GM19463 (cell line): ENCODE measurements at regions not wholly inside any gene's neighbourhood (a gene's known extent, or its start where the extent isn't known, plus 50 kb on each side); places are given as distances from the start of the nearest gene placed in this dataset.

Experiments used
- ATAC-seq: cut with Tn5 transposase; IDR thresholded peaks from one replicate; pipeline ENCODE4 v1.9.1; 2021; ENCODE audit warnings: mild to moderate bottlenecking, moderate library complexity; ENCODE audit not compliant: unreplicated experiment

GRCh38 chr18:60656553-60656952 is 284.0 kb upstream of the MC4R start:
- no peak for ATAC-seq

DNA sequence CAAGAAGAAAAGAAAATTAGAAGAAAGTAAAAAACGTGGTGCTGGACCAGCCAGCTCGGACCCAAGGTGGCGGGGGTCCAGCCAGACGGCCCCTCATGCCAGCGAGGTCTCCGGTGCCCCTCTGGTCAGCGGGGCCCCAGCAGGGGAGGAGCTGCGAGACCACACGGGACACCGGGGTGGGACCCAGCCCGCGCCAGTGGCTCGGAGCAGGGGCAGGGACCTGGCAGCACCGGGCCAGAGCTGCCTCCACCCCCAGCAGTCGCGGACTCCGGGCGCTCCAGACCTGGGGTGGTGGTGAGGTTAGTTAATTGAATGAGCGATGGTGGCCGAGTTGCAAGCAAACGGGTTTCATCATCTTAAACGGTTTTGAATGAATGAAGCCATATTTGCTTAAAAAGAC is 289.9 kb upstream of the MC4R start:
- no peak for ATAC-seq

GRCh38 chr18:60663060-60663989 is 290.8 kb upstream of the MC4R start:
- ATAC-seq: no peak

DNA sequence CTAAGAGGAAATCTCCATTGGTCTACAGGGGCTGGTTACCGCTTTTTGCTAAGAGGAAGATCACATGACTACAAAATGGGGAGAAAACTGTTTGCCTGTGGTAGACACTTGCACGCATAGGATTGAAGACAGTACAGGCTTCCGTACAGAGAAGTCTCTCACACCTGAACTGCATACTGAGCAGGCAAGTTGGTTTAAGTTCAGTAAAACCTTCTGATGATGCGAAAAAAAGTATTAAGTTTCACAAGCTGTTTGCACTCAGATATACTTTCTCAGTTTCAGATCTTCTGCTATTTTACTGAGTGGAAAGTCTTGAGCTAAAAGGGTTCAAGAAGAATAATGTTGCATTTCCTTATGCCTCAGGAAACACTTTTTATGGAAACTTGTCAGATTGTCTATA is 292.2 kb upstream of the MC4R start:
- peak; percentile 56 for ATAC-seq

DNA sequence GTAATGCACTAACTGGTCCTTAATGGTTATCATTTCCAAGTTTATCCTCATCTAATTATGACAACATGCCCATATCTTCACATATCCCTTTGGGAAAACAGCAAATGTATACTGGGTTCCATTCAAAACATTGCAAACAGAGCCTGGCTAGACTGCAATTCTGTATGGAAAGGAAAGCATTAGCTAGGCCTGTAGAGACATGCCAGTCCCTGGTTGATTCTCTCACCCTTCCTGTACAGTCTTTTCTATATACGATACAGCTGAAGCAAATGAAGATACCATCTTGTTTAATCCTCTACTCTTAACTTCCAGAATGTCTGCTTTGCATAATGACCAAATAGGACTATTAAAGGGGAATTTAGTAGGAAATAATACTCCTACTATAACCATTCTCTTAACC is 294.4 kb upstream of the MC4R start:
- no peak for ATAC-seq

GRCh38 chr18:60668583-60668982 is 296.0 kb upstream of the MC4R start:
- ATAC-seq: no peak

DNA sequence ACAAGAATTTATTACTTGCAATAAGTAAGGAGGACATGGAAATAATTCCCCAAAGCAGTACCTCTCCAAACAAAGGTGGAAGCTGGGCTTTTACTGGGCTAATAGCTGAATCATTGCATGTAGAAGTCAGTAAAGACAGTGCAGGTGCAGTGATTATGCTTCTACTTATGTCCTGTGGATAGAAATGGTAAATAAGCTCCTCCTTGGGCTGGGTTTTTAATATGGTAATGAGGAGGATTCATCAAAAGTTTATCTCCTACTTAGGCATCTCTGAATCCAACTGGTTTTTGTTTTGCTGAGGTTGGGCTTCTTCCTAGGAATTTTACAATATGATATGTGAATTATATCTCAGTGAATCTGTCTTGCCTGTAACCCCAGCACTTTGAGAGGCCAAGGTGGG is 297.4 kb upstream of the MC4R start:
- no peak for ATAC-seq

- ATAC-seq: no peak
Observed at GRCh38 chr18:60671021-60671420, 298.4 kb upstream of the MC4R start.

DNA sequence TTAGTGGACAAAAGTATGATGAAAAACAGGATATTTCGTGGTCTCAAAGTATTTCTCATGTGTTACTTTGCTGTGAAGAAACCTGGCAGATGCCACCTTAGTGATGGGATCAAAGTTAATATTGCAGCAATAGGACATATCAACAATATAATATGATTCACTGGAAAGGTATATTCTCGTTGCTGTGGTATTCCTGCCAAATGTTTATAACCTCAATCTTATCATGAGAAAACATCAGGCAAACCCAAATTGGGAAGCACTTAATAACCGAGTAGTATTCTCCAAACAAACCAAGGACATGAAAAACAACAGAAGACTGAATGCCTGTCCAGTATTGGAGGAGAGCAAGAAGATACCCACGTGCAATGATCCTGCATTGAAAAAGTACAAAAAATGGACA is 302.6 kb upstream of the MC4R start:
- no peak for ATAC-seq

DNA sequence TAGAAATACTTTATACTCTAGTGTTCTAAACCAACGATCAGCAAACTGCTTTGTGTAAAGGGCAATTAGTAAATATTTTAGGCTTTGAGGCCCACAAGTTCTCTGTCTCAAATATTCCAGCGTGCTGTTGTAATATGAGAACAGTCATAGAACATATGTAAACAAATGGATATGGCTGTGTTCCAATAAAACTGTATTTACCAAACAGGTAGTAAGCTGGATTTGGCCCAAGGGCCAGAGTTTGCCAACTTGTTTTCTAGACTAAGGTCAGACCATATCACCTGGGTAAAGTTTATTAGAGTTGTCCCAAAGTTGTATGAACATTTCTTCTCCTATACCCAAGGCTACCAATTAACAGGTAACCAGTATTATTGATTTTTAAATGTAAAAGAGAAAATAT is 303.2 kb upstream of the MC4R start:
- ATAC-seq: no peak

DNA sequence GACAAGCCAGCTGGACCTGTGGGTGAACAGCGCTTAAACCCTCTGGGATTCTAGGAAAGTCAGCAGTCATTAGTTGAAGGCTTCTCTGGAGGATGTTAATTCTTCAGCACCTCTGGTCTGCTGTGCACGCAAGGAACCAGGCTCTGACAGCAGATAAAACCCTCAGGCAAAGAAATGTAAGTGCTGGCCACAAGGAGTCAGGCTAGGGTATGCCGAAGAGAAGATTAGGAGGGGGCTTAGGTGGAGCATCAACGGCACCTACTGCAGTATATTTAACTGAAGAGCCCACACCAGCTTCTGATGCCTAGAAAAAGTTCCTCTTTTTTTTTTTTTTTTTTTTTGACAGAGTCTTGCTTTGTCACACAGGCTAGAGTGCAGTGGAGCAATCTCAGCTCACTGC is 304.2 kb upstream of the MC4R start:
- ATAC-seq: no peak

GRCh38 chr18:60684843-60685513 is 312.4 kb upstream of the MC4R start:
- no peak for ATAC-seq

DNA sequence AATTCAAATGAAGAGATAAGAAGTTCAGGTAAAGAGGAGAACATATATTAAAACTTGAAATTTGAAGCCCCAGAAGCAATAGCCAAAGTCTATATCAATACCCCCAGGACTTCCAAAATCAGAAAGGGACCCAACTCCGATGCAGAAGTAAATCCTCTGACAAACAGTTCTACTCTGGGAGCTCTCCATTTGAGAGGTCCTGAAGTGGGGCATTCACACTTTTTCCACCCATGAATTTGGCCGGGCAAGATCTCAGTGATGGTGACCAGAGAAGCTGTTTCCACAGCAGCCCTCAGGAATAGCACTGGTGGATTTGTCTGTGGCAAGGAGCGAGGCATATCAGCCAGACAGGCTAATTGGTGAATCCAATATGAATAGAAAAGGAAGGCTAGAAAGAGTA is 313.6 kb upstream of the MC4R start:
- no peak for ATAC-seq

DNA sequence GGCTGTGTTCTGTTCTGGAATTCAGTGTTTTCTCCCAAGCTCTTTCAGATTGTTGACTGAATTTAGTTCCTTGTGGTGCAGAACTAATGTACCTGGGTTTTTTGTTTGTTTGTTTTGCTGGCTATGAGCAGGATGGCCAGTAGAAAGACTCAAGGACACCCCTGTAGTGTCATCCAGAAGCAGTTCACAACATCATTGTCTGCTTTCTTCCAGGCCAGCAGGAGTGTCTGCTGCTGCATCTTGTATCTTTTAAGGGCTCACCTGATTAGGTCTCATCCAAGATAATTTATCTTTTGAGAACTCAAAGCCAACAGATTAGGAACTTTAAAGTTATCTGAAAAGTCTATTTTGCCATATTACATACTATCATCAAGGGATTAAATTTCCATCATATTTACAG is 318.5 kb upstream of the MC4R start:
- ATAC-seq: no peak

DNA sequence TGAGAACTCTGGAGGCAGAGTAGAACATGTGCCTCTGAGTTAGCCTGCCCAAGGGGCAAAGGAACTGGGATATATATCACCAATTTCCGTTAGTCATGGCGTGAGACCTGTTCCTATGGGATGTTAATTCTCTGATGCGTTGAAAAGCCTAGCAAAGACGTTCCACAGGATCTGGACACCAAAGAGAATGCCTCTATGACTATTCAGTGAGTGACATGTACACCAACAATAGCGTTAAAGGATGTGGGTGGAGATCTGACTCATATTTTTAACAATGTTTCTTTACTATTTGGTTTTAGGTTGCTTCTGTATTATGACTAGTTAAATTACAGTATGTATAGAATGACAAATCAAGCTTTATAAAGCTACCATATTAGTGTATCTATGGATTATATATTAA is 320.9 kb upstream of the MC4R start:
- ATAC-seq: no peak

- ATAC-seq: no peak
Observed at GRCh38 chr18:60698901-60699300, 326.3 kb upstream of the MC4R start.

- ATAC-seq: no peak
Observed at GRCh38 chr18:60722742-60723141, 350.2 kb upstream of the MC4R start.

- no peak for ATAC-seq
Observed at GRCh38 chr18:60732143-60732542, 359.6 kb upstream of the MC4R start.

- no peak for ATAC-seq
Observed at GRCh38 chr18:60739212-60739611, 366.6 kb upstream of the MC4R start.

DNA sequence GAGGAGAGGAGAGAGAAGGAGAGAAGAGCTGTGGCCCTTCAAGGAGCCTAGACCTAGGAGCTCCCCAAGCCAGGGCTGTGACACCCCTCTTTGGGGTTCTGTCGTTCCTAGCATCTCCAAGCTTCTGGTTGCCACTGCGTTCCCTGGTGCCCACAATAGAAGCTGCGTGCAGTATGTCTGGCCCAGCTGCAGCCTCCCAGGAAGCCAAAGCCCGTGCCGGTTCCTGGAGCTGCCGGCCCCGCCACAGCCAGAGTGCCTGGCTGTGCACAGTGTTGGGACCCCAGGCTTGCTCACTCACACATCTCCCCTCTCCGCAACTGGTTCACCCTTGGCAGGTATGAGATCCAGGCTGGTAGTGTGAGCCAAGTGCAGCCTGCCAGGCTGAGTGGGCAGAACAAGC is 367.7 kb upstream of the MC4R start:
- no peak for ATAC-seq

DNA sequence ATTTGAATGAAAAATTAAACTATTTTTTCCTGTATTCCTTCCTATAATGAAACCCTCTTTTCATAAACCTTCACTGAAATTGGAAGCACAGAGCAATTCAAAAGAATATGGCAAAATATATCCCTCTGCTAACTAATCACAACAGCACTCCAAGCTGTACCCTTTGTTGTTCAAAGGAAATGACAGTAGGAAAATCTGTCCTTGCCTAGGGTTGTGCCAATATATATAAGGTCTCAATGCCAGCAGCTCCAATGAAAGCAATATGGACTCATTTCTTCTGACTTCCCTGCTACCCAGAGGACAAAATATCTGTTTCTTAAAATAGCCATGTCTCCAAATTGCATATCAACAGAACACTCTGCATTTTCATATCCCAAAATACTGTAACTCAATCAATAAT is 373.9 kb upstream of the MC4R start:
- no peak for ATAC-seq

GRCh38 chr18:60746919-60747318 is 374.3 kb upstream of the MC4R start:
- ATAC-seq: no peak
